GM12878 (cell line): ENCODE measurements at regions not wholly inside any gene's neighbourhood (a gene's known extent, or its start where the extent isn't known, plus 50 kb on each side); places are given as distances from the start of the nearest gene placed in this dataset.

Source experiments
- KDM1A ChIP-seq: fragments of 200-600 bp; sonication (generic); IDR thresholded peaks from 2 replicates; pipeline ENCODE4 v1.6.1; 2016; ENCODE audit warnings: borderline replicate concordance
- MYC ChIP-seq: IDR thresholded peaks from 2 replicates; pipeline ENCODE4 v1.6.1; 2011; ENCODE audit warnings: mild to moderate bottlenecking, low read length, moderate library complexity, inconsistent platforms; ENCODE audit not compliant: insufficient read depth, insufficient replicate concordance, insufficient read length, severe bottlenecking

GRCh38 chr3:18057471-18058091 lies 315.1 kb upstream of the TBC1D5 start:
- no peak for TF ChIP-seq KDM1A
- no peak for TF ChIP-seq MYC
